ENCODE measurements at regions not wholly inside any gene's neighbourhood (a gene's known extent, or its start where the extent isn't known, plus 50 kb on each side); places are given as distances from the start of the nearest gene placed in this dataset.
A peak's percentile ranks its signal among the peaks of the same experiment; 100 is the strongest.
"Not testable (repeated sequence)": the region's sequence is repeated elsewhere in the genome, so short reads cannot be mapped to it uniquely, and the experiment has no call there.

DNA sequence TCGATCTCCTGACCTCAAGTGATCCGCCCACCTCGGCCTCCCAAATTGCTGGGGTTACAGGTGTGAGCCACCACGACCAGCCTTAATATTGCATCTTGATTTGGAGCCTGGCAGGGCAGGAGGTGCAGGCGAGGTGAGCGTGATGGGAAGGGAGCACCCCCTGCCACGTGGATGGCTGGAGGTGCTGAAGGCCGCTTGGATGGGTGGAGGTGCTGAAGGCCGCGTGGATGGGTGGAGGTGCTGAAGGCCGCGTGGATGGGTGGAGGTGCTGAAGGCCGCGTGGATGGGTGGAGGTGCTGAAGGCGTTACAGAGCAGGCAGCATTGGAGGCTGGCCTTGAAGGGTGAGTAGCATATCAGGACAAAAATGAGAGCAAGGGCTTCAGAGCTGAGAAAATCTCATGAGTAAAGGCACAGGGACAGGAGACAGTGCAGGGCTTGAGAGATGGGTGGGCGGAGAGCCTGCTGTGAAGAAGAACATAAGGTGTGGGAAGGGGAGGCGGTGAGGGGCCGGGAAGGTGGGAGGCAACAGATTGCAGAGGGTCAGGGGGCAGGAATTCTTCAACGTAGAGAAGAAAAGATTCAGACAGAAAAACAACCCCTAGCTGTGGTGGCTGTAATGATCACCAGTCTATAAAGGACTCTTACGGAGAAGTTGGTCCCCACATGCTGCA lies 101.7 kb upstream of the SEC14L1 start:
- no peak for DNase-seq

GRCh38 chr17:77042476-77043231 lies 98.1 kb upstream of the SEC14L1 start:
- no peak for DNase-seq

- no peak for DNase-seq
Measured at GRCh38 chr17:77045441-77046041, 95.2 kb upstream of the SEC14L1 start.

DNA sequence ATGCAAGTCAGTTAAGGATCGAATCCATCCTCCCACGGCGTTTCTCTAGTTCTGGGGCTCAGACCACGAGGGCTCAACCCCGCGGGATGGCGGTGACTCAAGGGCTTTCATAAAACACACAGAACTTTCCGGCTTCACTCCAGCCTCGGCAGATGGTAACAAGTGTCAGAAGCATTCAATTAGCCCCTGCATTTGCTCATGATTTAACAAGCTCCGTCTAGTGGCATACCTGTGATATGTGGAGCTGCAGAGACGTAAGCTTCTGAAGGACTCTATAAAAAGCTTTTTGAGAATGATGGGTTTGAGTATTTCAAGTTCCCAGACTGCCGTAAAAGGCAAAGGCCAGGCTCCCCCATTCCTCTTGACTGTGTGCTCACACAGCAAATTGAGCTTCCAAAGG lies 91.3 kb upstream of the SEC14L1 start:
- DNase-seq, result peak; percentile 88

- DNase-seq, result not testable (repeated sequence)
Measured at GRCh38 chr17:77050901-77051300, 89.9 kb upstream of the SEC14L1 start.

DNA sequence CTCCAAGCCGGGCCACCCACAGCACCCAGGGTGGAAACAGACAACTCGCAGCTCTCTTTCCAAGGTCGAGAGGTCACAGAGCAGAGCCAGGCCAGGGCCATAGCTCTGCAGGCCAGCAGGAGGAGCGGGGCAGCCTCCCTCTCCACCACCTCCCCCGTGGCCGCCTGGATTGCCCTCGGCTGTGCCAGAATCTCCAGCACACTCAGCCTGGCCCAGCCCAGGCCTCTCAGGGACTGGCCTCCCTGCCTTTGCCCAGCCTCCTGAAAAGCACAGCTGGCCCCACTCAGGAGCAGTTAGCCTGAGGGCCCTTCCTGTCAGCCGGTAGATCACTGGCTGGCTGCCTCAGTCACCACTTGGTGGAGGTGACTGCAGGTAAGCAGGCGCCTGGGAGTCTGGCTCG lies 85.8 kb upstream of the SEC14L1 start:
- no peak for DNase-seq

GRCh38 chr17:77055453-77055852 lies 85.3 kb upstream of the SEC14L1 start:
- DNase-seq, result no peak

DNA sequence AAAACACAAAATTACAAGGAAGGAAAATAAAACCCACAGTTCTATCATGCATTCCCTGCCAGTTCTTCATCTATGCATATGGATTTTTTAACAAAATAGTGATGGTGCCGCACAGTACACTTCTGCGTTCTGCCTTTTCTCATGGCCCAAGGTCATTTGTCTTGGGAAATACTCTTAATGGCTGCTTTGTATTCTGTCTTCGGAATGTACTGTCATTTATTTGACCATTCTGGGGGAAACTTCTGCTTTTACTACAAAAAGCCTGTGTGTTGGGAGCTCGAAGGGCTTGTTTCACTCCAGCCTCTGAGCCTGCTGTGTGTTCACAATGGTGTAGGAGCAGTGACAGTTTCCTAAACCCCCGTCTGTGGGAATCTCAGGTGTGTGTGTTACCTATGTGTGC lies 82.8 kb upstream of the SEC14L1 start:
- no peak for DNase-seq

DNA sequence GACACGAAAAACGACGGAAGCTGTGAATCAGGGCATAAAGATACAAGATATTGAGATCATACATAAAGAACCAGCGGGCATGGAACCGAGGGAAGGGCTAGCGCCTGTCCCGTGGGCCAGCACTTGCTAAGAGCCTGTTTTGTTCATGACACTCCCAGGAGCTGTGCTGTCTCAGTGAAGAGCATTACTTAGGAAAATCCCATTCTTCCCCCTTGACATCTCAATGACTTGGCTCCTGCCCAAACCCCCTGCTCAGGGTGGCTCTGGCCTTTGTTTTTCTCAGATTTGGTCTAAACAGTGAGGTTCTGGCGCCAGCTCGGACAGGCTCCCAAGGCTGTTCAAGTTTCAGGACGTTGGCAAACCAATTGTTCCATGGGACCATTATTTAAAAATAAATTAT lies 79.1 kb upstream of the SEC14L1 start:
- no peak for DNase-seq

- DNase-seq, result no peak
Measured at GRCh38 chr17:77064598-77064997, 76.2 kb upstream of the SEC14L1 start.

DNA sequence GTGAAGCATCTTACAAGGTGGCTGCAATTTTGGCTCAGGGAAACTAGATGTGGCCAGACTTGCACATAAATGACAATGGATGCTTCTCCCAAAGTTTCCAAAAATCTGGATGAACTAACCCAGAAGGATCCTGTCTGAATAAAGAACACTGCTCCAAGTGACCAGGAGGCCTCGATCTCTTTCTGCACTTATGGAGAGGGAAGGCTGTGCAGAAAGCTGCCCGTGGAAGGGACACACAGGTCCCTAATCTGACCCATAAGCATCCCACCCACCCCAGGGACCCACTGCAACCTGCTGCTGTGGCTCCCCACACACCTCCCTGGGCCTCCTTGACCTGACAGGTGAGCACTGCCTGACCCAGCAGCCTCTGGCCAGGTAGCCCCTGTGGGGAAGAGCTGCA lies 74.6 kb upstream of the SEC14L1 start:
- no peak for DNase-seq

- peak; percentile 52 for DNase-seq
Measured at GRCh38 chr17:77066726-77067409, 73.9 kb upstream of the SEC14L1 start.

GRCh38 chr17:77068915-77069314 lies 71.9 kb upstream of the SEC14L1 start:
- DNase-seq, result no peak

GRCh38 chr17:77070888-77071279 lies 69.9 kb upstream of the SEC14L1 start:
- no peak for DNase-seq

DNA sequence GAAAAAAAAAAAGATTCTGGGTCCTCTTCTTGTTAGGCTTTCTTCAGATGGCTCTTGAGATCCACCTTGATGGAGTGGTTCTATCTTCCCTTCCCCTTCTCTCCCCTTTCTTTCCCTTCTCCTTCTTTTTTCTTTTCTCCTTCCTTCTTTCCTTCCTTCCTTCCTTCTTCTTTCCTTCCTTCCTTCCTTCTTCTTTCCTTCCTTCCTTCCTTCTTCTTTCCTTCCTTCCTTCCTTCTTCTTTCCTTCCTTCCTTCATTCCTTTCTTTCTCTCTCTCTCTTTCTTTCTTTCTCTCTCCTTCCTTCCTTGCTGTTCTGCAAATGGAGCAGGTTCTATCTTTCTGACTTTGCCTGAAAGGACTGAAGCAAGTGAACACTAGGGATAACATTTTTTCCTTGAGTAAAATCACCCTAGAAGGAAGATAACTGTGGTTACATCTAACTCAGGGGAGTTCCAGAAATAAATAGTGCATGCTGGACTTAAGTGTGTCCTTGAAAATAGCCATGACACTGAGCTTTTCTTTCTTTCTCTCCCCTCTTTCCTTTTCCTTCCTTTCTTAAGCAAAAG lies 68.8 kb upstream of the SEC14L1 start:
- no peak for DNase-seq

- DNase-seq, result no peak
Measured at GRCh38 chr17:77072670-77073069, 68.1 kb upstream of the SEC14L1 start.

DNA sequence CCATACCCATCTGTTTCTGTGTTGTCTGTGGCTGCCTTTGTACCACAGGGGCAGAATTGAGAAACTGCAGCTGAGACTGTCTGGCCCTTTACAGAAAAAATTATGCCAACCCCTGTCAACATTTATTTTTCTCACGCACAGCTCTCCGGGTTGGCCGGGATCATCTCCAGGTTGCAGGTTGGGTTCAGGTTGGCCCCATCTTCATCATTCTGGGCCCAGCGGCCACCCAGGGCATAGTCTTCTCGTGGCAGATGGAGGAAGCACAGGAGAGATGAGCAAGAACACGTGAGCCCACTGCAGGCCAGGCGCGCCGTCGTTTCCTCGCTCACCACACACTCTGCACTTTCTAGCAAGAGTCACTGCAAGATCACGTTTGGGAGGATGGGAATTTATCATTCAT lies 66.1 kb upstream of the SEC14L1 start:
- no peak for DNase-seq

DNA sequence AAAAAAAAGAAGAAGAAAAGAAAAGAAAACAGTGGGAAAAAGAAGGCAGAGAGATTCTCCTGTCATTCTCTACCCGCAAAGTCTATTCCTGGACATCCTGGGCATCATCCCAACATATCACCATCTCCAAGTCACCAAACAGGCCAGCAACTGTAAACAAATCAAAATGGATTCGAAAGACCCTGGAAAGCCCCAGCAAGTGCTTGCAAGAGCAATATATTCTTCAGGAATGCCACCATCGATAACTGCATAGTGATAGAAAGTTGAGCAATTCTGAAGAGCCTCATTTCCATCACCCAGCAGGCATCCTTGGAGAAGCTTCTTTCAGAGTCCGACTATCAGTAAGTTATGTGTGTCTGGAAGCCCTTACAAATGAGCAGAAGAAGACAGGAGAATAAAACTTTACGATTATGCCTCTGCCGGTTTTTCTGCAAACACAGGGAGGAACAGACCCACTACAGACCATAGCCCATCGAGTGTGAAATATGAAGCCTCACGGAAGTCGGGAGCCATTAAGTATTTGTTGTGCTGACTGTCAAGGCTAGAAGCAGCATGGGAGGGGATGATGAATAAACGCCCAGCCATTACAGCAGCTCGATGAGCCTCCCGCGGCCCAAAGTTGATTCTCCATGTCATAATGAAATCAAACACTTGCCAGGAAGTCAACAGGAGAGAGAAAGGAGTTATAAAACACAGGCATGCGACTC lies 64.5 kb upstream of the SEC14L1 start:
- DNase-seq, result no peak

GRCh38 chr17:77083531-77083930 lies 57.2 kb upstream of the SEC14L1 start:
- no peak for DNase-seq

DNA sequence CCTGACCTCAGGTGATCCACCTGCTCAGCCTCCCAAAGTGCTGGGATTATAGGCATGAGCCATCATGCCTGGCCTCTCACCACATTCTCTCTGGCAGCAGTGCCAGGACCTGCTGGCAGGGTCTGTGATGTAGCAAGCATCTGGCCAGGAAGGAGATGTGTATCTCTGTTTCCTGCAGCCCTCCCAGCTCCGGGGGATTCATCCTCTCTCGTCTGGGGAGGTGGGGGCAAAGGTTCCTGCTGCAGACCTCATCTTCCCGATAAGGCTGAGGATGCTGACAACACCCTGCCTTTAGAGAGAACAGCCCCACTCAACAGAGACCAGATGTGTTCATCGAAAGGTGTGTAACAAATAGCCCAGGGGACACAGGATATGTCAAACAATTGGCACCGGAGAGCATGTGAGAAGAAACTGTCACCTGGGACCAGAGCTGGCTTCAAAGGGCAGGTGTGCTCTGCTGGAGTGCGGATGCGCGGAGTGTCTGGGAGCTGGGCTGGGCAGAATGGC lies 54.8 kb upstream of the SEC14L1 start:
- no peak for DNase-seq

- DNase-seq, result peak; percentile 27
Measured at GRCh38 chr17:77086433-77087010, 54.2 kb upstream of the SEC14L1 start.

Measured in NCI-H1694 treated with DMSO at 0.1 percent for 48 hours (cell line).